ENCODE measurements at regions not wholly inside any gene's neighbourhood (a gene's known extent, or its start where the extent isn't known, plus 50 kb on each side); places are given as distances from the start of the nearest gene placed in this dataset.

DNA sequence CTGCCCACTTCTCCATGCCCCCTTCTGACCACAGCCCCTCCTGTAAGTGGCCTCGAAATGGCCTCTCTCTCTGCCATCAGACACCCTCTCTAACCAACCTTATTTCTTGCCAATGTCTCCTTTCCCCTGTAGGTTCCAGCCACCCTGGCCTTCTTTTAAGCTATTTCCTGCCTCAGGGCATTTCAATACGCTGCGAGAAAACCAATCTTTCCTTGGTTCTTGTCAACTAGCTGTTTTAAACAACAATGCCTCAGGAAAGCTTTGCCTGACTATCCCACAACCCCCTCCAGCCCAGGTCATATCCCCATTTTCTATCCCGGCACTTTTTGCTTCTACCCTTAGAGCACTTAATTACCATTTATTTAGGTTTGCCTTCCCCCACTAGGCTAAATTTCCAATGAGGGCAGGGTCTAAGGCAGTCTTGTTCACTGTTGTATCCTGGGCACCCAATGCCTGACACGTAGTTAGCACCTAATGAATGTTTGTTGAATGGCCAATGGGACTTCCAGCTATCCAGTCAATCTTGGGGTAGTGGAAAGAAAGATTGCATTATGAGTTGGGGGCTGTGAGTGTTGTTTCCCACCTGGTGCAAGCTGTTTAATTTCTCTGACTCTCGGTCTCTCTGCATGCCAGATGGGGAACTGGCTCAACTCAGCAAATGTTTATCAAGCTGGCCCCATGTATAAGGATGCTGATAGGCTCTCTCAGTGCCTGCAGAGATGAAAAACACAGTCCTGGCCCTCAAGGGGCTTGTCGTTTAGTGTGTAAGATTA lies 291.2 kb downstream of the SRBD1 start:
- TF ChIP-seq SMC3 (IDR thresholded peaks at IDR 0.05): no peak
- TF ChIP-seq, protein P1, sequence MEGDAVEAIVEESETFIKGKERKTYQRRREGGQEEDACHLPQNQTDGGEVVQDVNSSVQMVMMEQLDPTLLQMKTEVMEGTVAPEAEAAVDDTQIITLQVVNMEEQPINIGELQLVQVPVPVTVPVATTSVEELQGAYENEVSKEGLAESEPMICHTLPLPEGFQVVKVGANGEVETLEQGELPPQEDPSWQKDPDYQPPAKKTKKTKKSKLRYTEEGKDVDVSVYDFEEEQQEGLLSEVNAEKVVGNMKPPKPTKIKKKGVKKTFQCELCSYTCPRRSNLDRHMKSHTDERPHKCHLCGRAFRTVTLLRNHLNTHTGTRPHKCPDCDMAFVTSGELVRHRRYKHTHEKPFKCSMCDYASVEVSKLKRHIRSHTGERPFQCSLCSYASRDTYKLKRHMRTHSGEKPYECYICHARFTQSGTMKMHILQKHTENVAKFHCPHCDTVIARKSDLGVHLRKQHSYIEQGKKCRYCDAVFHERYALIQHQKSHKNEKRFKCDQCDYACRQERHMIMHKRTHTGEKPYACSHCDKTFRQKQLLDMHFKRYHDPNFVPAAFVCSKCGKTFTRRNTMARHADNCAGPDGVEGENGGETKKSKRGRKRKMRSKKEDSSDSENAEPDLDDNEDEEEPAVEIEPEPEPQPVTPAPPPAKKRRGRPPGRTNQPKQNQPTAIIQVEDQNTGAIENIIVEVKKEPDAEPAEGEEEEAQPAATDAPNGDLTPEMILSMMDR (IDR thresholded peaks at IDR 0.05): no peak
- no peak for TF ChIP-seq RNF2 (IDR thresholded peaks at IDR 0.05; ENCODE audit: borderline replicate concordance, low read depth)
- no peak for TF ChIP-seq POLR2AphosphoS2 (conservative IDR thresholded peaks at IDR 0.05; ENCODE audit: low read length)
- TF ChIP-seq POLR2A (IDR thresholded peaks at IDR 0.05; ENCODE audit: low read length): no peak
- no peak for TF ChIP-seq KDM1A (IDR thresholded peaks at IDR 0.05; ENCODE audit: low read depth)
- TF ChIP-seq CHD2 (IDR thresholded peaks at IDR 0.05; ENCODE audit: low read length, partially characterized antibody): no peak
- no peak for TF ChIP-seq JUNB (IDR thresholded peaks at IDR 0.05)
- no peak for TF ChIP-seq NPAS2 (CRISPR knock-in tag; IDR thresholded peaks at IDR 0.05; ENCODE audit: borderline replicate concordance)
- TF ChIP-seq, protein P2, sequence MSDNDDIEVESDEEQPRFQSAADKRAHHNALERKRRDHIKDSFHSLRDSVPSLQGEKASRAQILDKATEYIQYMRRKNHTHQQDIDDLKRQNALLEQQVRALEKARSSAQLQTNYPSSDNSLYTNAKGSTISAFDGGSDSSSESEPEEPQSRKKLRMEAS (IDR thresholded peaks at IDR 0.05): no peak
- TF ChIP-seq ESRRA (IDR thresholded peaks at IDR 0.05; ENCODE audit: borderline replicate concordance, low read length): no peak
- no peak for TF ChIP-seq EP300 (IDR thresholded peaks at IDR 0.05)

All from A549 (cell line).